ENCODE measurements at regions not wholly inside any gene's neighbourhood (a gene's known extent, or its start where the extent isn't known, plus 50 kb on each side); places are given as distances from the start of the nearest gene placed in this dataset.
"Not testable (repeated sequence)": the region's sequence is repeated elsewhere in the genome, so short reads cannot be mapped to it uniquely, and the experiment has no call there.

- DNase-seq = not testable (repeated sequence)
These were observed 390.6 kb downstream of the PRIM2 start for GRCh38 chr6:57708061-57708460.

- DNase-seq = not testable (repeated sequence)
These were observed 405.1 kb downstream of the PRIM2 start for GRCh38 chr6:57722546-57722945.

GRCh38 chr6:57723815-57724401 is 406.5 kb downstream of the PRIM2 start:
- not testable (repeated sequence) for DNase-seq

- DNase-seq = not testable (repeated sequence)
These were observed 412.0 kb downstream of the PRIM2 start for GRCh38 chr6:57729407-57729806.

- DNase-seq = not testable (repeated sequence)
These were observed 413.3 kb downstream of the PRIM2 start for GRCh38 chr6:57730726-57731125.

- DNase-seq = not testable (repeated sequence)
These were observed 430.3 kb downstream of the PRIM2 start for GRCh38 chr6:57747716-57748115.

GRCh38 chr6:57759850-57760249 is 442.4 kb downstream of the PRIM2 start:
- DNase-seq = not testable (repeated sequence)

- not testable (repeated sequence) for DNase-seq
These were observed 475.4 kb downstream of the PRIM2 start for GRCh38 chr6:57792720-57793397.

GRCh38 chr6:57793398-57793762 is 475.9 kb downstream of the PRIM2 start:
- DNase-seq = not testable (repeated sequence)

GRCh38 chr6:57799703-57800479 is 482.5 kb downstream of the PRIM2 start:
- DNase-seq = not testable (repeated sequence)

GRCh38 chr6:57808581-57808980 is 491.2 kb downstream of the PRIM2 start:
- DNase-seq = not testable (repeated sequence)

- DNase-seq = not testable (repeated sequence)
These were observed 492.0 kb downstream of the PRIM2 start for GRCh38 chr6:57809454-57809853.

- not testable (repeated sequence) for DNase-seq
These were observed 496.0 kb downstream of the PRIM2 start for GRCh38 chr6:57813271-57814075.

- not testable (repeated sequence) for DNase-seq
These were observed 498.4 kb downstream of the PRIM2 start for GRCh38 chr6:57815826-57816225.

- DNase-seq = not testable (repeated sequence)
These were observed 503.9 kb downstream of the PRIM2 start for GRCh38 chr6:57821325-57821724.

GRCh38 chr6:57822448-57822847 is 505.0 kb downstream of the PRIM2 start:
- not testable (repeated sequence) for DNase-seq

- no peak for DNase-seq
These were observed 505.5 kb downstream of the PRIM2 start for GRCh38 chr6:57822896-57823358.

- not testable (repeated sequence) for DNase-seq
These were observed 520.3 kb downstream of the PRIM2 start for GRCh38 chr6:57837622-57838209.

GRCh38 chr6:57841551-57841950 is 524.1 kb downstream of the PRIM2 start:
- DNase-seq = not testable (repeated sequence)

GRCh38 chr6:57853745-57854407 is 536.4 kb downstream of the PRIM2 start:
- not testable (repeated sequence) for DNase-seq

- DNase-seq = not testable (repeated sequence)
These were observed 543.3 kb downstream of the PRIM2 start for GRCh38 chr6:57860481-57861315.
